CD4-positive, alpha-beta T cell (primary cell): ENCODE measurements at regions not wholly inside any gene's neighbourhood (a gene's known extent, or its start where the extent isn't known, plus 50 kb on each side); places are given as distances from the start of the nearest gene placed in this dataset.

ENCODE experiments used
- ATAC-seq: fragments of 200-7000 bp; cut with Tn5 transposase; one replicate; pipeline ENCODE4 v1.10.0; 2022; ENCODE audit warnings: mild to moderate bottlenecking; ENCODE audit not compliant: poor library complexity
- CTCF ChIA-PET: fragments of 350-600 bp; sonication (Branson Sonifier 250); formaldehyde crosslinking; loops from one replicate; lab custom pipeline; 2021; ENCODE audit warnings: antibody characterized with exemption, inconsistent platforms; lab: Charles Lee
- POLR2A ChIA-PET: fragments of 350-600 bp; sonication (Branson Sonifier 250); formaldehyde crosslinking; loops from one replicate; lab custom pipeline; 2021; ENCODE audit warnings: antibody characterized with exemption, inconsistent platforms; lab: Charles Lee
- DNase-seq, 14 experiments: peaks; one replicate each; pipeline ENCODE4 v3.0.0-alpha.2; 2013 to 2020; ENCODE audit warnings: mixed read lengths in 2 of 14
- H3K27ac ChIP-seq, 2 donors: one replicate each; pipeline versions ENCODE4 v1.5.1 to v1.7.0; 2013; ENCODE audit warnings: low read length in 2 of 2, low read depth in 1 of 2, mild to moderate bottlenecking in 1 of 2
- H3K27me3 ChIP-seq, 2 experiments: 1 replicate in 1 of 2; 2 replicates in 1 of 2; pipeline versions ENCODE4 v1.6.1 to v1.7.0; 2013; ENCODE audit warnings: low read length in 2 of 2, control low read depth in 1 of 2, mild to moderate bottlenecking in 1 of 2, moderate library complexity in 1 of 2; ENCODE audit not compliant: insufficient read depth in 2 of 2, control insufficient read depth in 1 of 2
- H3K36me3 ChIP-seq: one replicate; pipeline ENCODE4 v1.6.1; 2013; ENCODE audit warnings: low read length, control low read depth; ENCODE audit not compliant: insufficient read depth
- H3K4me1 ChIP-seq: one replicate; pipeline ENCODE4 v1.6.1; 2013; ENCODE audit warnings: low read length, control low read depth; ENCODE audit not compliant: insufficient read depth
- H3K4me3 ChIP-seq: one replicate; pipeline ENCODE4 v1.5.1; 2013; ENCODE audit warnings: mild to moderate bottlenecking, low read length, moderate library complexity
- H3K9me3 ChIP-seq, 2 experiments: 1 replicate in 1 of 2; 2 replicates in 1 of 2; pipeline versions ENCODE4 v1.6.1 to v1.7.0; 2013; ENCODE audit warnings: low read length in 2 of 2, mild to moderate bottlenecking in 2 of 2, control low read depth in 1 of 2, moderate library complexity in 1 of 2; ENCODE audit not compliant: control insufficient read depth in 1 of 2, insufficient read depth in 1 of 2
- H3K27ac Mint-ChIP-seq: one replicate; pipeline ENCODE4 v1.8.0; 2020; ENCODE audit warnings: mixed read lengths
- H3K27me3 Mint-ChIP-seq: one replicate; pipeline ENCODE4 v1.8.0; 2021; ENCODE audit warnings: mixed read lengths
- H3K36me3 Mint-ChIP-seq: one replicate; pipeline ENCODE4 v1.8.0; 2021; ENCODE audit warnings: low read depth, mixed read lengths
- H3K4me1 Mint-ChIP-seq: one replicate; pipeline ENCODE4 v1.8.0; 2021; ENCODE audit warnings: low read depth, mixed read lengths
- H3K4me3 Mint-ChIP-seq: one replicate; pipeline ENCODE4 v1.8.0; 2020; ENCODE audit warnings: mild to moderate bottlenecking, mixed read lengths
- H3K9me3 Mint-ChIP-seq: one replicate; pipeline ENCODE4 v1.8.0; 2020; ENCODE audit warnings: mixed read lengths
- intact Hi-C, 2 experiments: fragments of 100-400 bp; cut with DNase I in 1 of 2; cut with micrococcal nuclease in 1 of 2; formaldehyde crosslinking; loops; one replicate each; pipeline versions ENCODE4 v1.15.1 to v1.9.0; 2023 to 2025; cut with DNase I, micrococcal nuclease
- TF ChIP-seq, protein P1 (sequence below): fragments of 200-600 bp; IDR thresholded peaks from one replicate; pipeline ENCODE4 v1.8.0; 2022; ENCODE audit warnings: antibody characterized with exemption, mild to moderate bottlenecking

GRCh38 chr18:55864281-55864680 is 276.3 kb upstream of the TCF4 start:
- Histone ChIP-seq H3K27ac (no peak overlapping the region), H3K9me3 (no peaks in the 10 kb centered on the region), H3K36me3 (no peaks in the 10 kb centered on the region), H3K27me3 (no peaks in the 10 kb centered on the region), H3K4me3 (no peak overlapping the region), H3K4me1 (no peaks in the 10 kb centered on the region)
- Mint-ChIP-seq H3K4me1 (no peaks in the 10 kb centered on the region), H3K36me3 (no peaks in the 10 kb centered on the region), H3K9me3 (no peaks in the 10 kb centered on the region), H3K27ac (no peak overlapping the region), H3K4me3 (no peak overlapping the region), H3K27me3 (no peaks in the 10 kb centered on the region)
- ChIA-PET CTCF (no interaction called here), POLR2A (no interaction called here)
- intact Hi-C loops: no loop called here
- DNase-seq: no peak
- TF ChIP-seq, protein P1, sequence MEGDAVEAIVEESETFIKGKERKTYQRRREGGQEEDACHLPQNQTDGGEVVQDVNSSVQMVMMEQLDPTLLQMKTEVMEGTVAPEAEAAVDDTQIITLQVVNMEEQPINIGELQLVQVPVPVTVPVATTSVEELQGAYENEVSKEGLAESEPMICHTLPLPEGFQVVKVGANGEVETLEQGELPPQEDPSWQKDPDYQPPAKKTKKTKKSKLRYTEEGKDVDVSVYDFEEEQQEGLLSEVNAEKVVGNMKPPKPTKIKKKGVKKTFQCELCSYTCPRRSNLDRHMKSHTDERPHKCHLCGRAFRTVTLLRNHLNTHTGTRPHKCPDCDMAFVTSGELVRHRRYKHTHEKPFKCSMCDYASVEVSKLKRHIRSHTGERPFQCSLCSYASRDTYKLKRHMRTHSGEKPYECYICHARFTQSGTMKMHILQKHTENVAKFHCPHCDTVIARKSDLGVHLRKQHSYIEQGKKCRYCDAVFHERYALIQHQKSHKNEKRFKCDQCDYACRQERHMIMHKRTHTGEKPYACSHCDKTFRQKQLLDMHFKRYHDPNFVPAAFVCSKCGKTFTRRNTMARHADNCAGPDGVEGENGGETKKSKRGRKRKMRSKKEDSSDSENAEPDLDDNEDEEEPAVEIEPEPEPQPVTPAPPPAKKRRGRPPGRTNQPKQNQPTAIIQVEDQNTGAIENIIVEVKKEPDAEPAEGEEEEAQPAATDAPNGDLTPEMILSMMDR: no peak
- no peak for ATAC-seq

DNA sequence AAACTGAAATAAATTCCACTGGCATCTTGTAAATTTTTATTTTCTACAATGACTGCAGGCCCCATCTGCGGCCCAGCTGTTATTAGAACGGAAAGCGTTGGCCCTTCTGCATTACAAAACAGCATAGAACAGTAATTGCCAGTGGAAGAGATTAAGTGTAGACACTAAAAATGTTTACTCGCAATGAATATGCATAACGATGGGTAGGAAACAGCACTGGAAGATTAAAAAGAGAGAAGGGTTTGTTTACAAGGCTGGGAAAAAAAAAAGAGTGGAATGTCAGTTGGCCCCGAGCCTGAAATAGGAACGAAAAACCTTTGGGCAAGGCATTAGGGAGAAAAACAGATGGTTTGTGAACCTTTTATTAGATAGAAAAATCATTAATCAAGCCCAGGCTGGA is 275.9 kb upstream of the TCF4 start:
- TF ChIP-seq, protein P1: no peak
- Mint-ChIP-seq H3K27ac (no peak overlapping the region), H3K36me3 (no peaks in the 10 kb centered on the region), H3K9me3 (no peaks in the 10 kb centered on the region), H3K27me3 (no peaks in the 10 kb centered on the region), H3K4me3 (no peak overlapping the region), H3K4me1 (no peaks in the 10 kb centered on the region)
- H3K4me1 ChIP-seq: no peaks in the 10 kb centered on the region
- no peaks in the 10 kb centered on the region for H3K9me3 ChIP-seq
- CTCF ChIA-PET: no interaction called here
- no peaks in the 10 kb centered on the region for H3K27me3 ChIP-seq
- no peak for ATAC-seq
- intact Hi-C loops: no loop called here
- H3K4me3 ChIP-seq: no peak overlapping the region
- POLR2A ChIA-PET: no interaction called here
- H3K36me3 ChIP-seq: no peaks in the 10 kb centered on the region
- no peak for DNase-seq
- H3K27ac ChIP-seq: no peak overlapping the region

GRCh38 chr18:55863391-55863706 is 275.4 kb upstream of the TCF4 start:
- ATAC-seq: no peak
- CTCF ChIA-PET: no interaction called here
- TF ChIP-seq, protein P1: no peak
- H3K4me1 ChIP-seq: no peaks in the 10 kb centered on the region
- H3K27ac Mint-ChIP-seq: no peak overlapping the region
- POLR2A ChIA-PET: no interaction called here
- no peak overlapping the region for H3K4me3 Mint-ChIP-seq
- no peaks in the 10 kb centered on the region for H3K4me1 Mint-ChIP-seq
- H3K36me3 Mint-ChIP-seq: no peaks in the 10 kb centered on the region
- DNase-seq: no peak
- H3K9me3 ChIP-seq: no peaks in the 10 kb centered on the region
- intact Hi-C loops: no loop called here
- H3K4me3 ChIP-seq: no peak overlapping the region
- no peak overlapping the region for H3K27ac ChIP-seq
- no peaks in the 10 kb centered on the region for H3K9me3 Mint-ChIP-seq
- H3K27me3 ChIP-seq: no peaks in the 10 kb centered on the region
- no peaks in the 10 kb centered on the region for H3K36me3 ChIP-seq
- no peaks in the 10 kb centered on the region for H3K27me3 Mint-ChIP-seq
